ENCODE measurements at regions not wholly inside any gene's neighbourhood (a gene's known extent, or its start where the extent isn't known, plus 50 kb on each side); places are given as distances from the start of the nearest gene placed in this dataset.

- intact Hi-C loops (cut with micrococcal nuclease), result no loop called here
- H3K27ac ChIP-seq (ENCODE audit: low read depth, low read length), result no peak overlapping the region
- H3K9me3 ChIP-seq (ENCODE audit: control insufficient read depth in 1 of 2, insufficient read depth in 1 of 2, low read depth in 1 of 2, low read length in 2 of 2), result peaks cover 9 to 20% of the 10 kb centered on the region in 2 experiments; a peak in 2 of 4 replicates
- no peaks in the 10 kb centered on the region for H3K4me1 ChIP-seq (ENCODE audit: control insufficient read depth in 1 of 2, insufficient read depth in 2 of 2, low read length in 2 of 2)
- TF ChIP-seq SIN3A (IDR thresholded peaks at IDR 0.05; ENCODE audit: low read depth) (no peak), RAD21 (IDR thresholded peaks at IDR 0.05; ENCODE audit: low read depth) (no peak), EGR1 (IDR thresholded peaks at IDR 0.05; ENCODE audit: low read depth) (no peak), ZNF274 (IDR thresholded peaks at IDR 0.05; ENCODE audit: low read depth, low read length) (no peak)
- CTCF ChIA-PET, result no interaction called here
- no TSS peak for BruUV-seq (replicated peaks)
- H3K9me2 ChIP-seq (ENCODE audit: insufficient read depth), result no peaks in the 10 kb centered on the region
- H3K79me2 ChIP-seq (ENCODE audit: insufficient read depth, low read length), result no peaks in the 10 kb centered on the region
- H3K27me3 ChIP-seq (ENCODE audit: insufficient read depth, low read length), result no peaks in the 10 kb centered on the region
- H3K9ac ChIP-seq (ENCODE audit: low read length), result no peak overlapping the region
- POLR2A ChIA-PET, result no interaction called here
- H3K36me3 ChIP-seq (ENCODE audit: control insufficient read depth in 1 of 2, insufficient read depth in 2 of 2, low read length in 2 of 2), result no peaks in the 10 kb centered on the region
- no peak overlapping the region for H3K4me2 ChIP-seq (ENCODE audit: low read length)
- DNase-seq (ENCODE audit: low read depth, low spot score), result no peak
- ATAC-seq, result no peak
- H4K20me1 ChIP-seq (ENCODE audit: insufficient read depth), result no peaks in the 10 kb centered on the region
- H3K4me3 ChIP-seq (replicated peaks in 1 of 2; ENCODE audit: low read depth in 1 of 2, low read length in 2 of 2), result no peak overlapping the region
- RAD21 ChIA-PET (ENCODE audit: low non-redundant PET in 1 of 2, low total read pairs in 2 of 2, uncharacterized antibody in 2 of 2, unreplicated experiment in 2 of 2), result no interaction called here
- no peak overlapping the region for H2AFZ ChIP-seq (ENCODE audit: low read depth, low read length, poor library complexity, severe bottlenecking)
These were observed 225.6 kb upstream of the MGMT start for GRCh38 chr10:129241461-129241860.

- H4K20me1 ChIP-seq (ENCODE audit: insufficient read depth), result no peaks in the 10 kb centered on the region
- no peak overlapping the region for H3K9ac ChIP-seq (ENCODE audit: low read length)
- CTCF ChIA-PET, result no interaction called here
- RAD21 ChIA-PET (ENCODE audit: low non-redundant PET in 1 of 2, low total read pairs in 2 of 2, uncharacterized antibody in 2 of 2, unreplicated experiment in 2 of 2), result no interaction called here
- intact Hi-C loops (cut with micrococcal nuclease), result no loop called here
- no peak overlapping the region for H3K27ac ChIP-seq (ENCODE audit: low read depth, low read length)
- H3K27me3 ChIP-seq (ENCODE audit: insufficient read depth, low read length), result no peaks in the 10 kb centered on the region
- DNase-seq (ENCODE audit: low read depth, low spot score) (no peak), ATAC-seq (no peak)
- H3K4me2 ChIP-seq (ENCODE audit: low read length), result no peak overlapping the region
- H3K4me1 ChIP-seq (ENCODE audit: control insufficient read depth in 1 of 2, insufficient read depth in 2 of 2, low read length in 2 of 2), result no peaks in the 10 kb centered on the region
- no peaks in the 10 kb centered on the region for H3K79me2 ChIP-seq (ENCODE audit: insufficient read depth, low read length)
- peaks cover 9 to 15% of the 10 kb centered on the region in 2 experiments; a peak in 2 of 4 replicates for H3K9me3 ChIP-seq (ENCODE audit: control insufficient read depth in 1 of 2, insufficient read depth in 1 of 2, low read depth in 1 of 2, low read length in 2 of 2)
- H3K36me3 ChIP-seq (ENCODE audit: control insufficient read depth in 1 of 2, insufficient read depth in 2 of 2, low read length in 2 of 2), result no peaks in the 10 kb centered on the region
- H2AFZ ChIP-seq (ENCODE audit: low read depth, low read length, poor library complexity, severe bottlenecking), result no peak overlapping the region
- no TSS peak for BruUV-seq (replicated peaks)
- TF ChIP-seq POLR2A (IDR thresholded peaks at IDR 0.05; ENCODE audit: borderline replicate concordance, extremely low read depth, insufficient read depth, insufficient read length), result no peak
- POLR2A ChIA-PET, result no interaction called here
- no peak overlapping the region for H3K4me3 ChIP-seq (replicated peaks in 1 of 2; ENCODE audit: low read depth in 1 of 2, low read length in 2 of 2)
- no peaks in the 10 kb centered on the region for H3K9me2 ChIP-seq (ENCODE audit: insufficient read depth)
These were observed 222.7 kb upstream of the MGMT start for GRCh38 chr10:129244298-129244697.
